ENCODE measurements at regions not wholly inside any gene's neighbourhood (a gene's known extent, or its start where the extent isn't known, plus 50 kb on each side); places are given as distances from the start of the nearest gene placed in this dataset.
"Not testable (repeated sequence)": the region's sequence is repeated elsewhere in the genome, so short reads cannot be mapped to it uniquely, and the experiment has no call there.

- Histone ChIP-seq H3K27me3 (ENCODE audit: low read depth, low read length) (no peaks in the 10 kb centered on the region), H3K36me3 (ENCODE audit: control insufficient read depth in 1 of 2, insufficient read depth in 2 of 2, low read length in 2 of 2) (no peaks in the 10 kb centered on the region), H3K4me1 (ENCODE audit: control insufficient read depth in 1 of 2, insufficient read depth in 2 of 2, low read length in 2 of 2) (no peaks in the 10 kb centered on the region), H3K27ac (ENCODE audit: low read length) (no peak overlapping the region), H3K4me3 (ENCODE audit: low read depth in 1 of 2, low read length in 2 of 2) (no peak overlapping the region), H3K9me3 (ENCODE audit: control insufficient read depth in 1 of 2, low read length in 2 of 2) (no peaks in the 10 kb centered on the region)
Observed at GRCh38 chr16:47904691-47905090, 251.1 kb downstream of the ABCC12 start.

GRCh38 chr16:47903470-47903869, 252.3 kb downstream of the ABCC12 start:
- Histone ChIP-seq H3K4me1 (ENCODE audit: control insufficient read depth in 1 of 2, insufficient read depth in 2 of 2, low read length in 2 of 2) (no peaks in the 10 kb centered on the region), H3K4me3 (ENCODE audit: low read depth in 1 of 2, low read length in 2 of 2) (no peak overlapping the region), H3K9me3 (ENCODE audit: control insufficient read depth in 1 of 2, low read length in 2 of 2) (no peaks in the 10 kb centered on the region), H3K27ac (ENCODE audit: low read length) (no peak overlapping the region), H3K36me3 (ENCODE audit: control insufficient read depth in 1 of 2, insufficient read depth in 2 of 2, low read length in 2 of 2) (no peaks in the 10 kb centered on the region), H3K27me3 (ENCODE audit: low read depth, low read length) (no peaks in the 10 kb centered on the region)

- H3K27me3 ChIP-seq (ENCODE audit: low read depth, low read length); H3K4me1 ChIP-seq (ENCODE audit: control insufficient read depth in 1 of 2, insufficient read depth in 2 of 2, low read length in 2 of 2); H3K27ac ChIP-seq (ENCODE audit: low read length); H3K9me3 ChIP-seq (ENCODE audit: control insufficient read depth in 1 of 2, low read length in 2 of 2); H3K36me3 ChIP-seq (ENCODE audit: control insufficient read depth in 1 of 2, insufficient read depth in 2 of 2, low read length in 2 of 2); H3K4me3 ChIP-seq (ENCODE audit: low read depth in 1 of 2, low read length in 2 of 2): not testable (repeated sequence)
Observed at GRCh38 chr16:47897105-47897504, 258.7 kb downstream of the ABCC12 start.

- Histone ChIP-seq H3K27me3 (ENCODE audit: low read depth, low read length) (no peaks in the 10 kb centered on the region), H3K4me1 (ENCODE audit: control insufficient read depth in 1 of 2, insufficient read depth in 2 of 2, low read length in 2 of 2) (no peaks in the 10 kb centered on the region), H3K9me3 (ENCODE audit: control insufficient read depth in 1 of 2, low read length in 2 of 2) (peaks cover 0 to 2% of the 10 kb centered on the region in 2 donors), H3K27ac (ENCODE audit: low read length) (no peak overlapping the region), H3K36me3 (ENCODE audit: control insufficient read depth in 1 of 2, insufficient read depth in 2 of 2, low read length in 2 of 2) (no peaks in the 10 kb centered on the region), H3K4me3 (ENCODE audit: low read depth in 1 of 2, low read length in 2 of 2) (no peak overlapping the region)
Observed at GRCh38 chr16:47895146-47895545, 260.6 kb downstream of the ABCC12 start.

GRCh38 chr16:47892999-47893398, 262.8 kb downstream of the ABCC12 start:
- Histone ChIP-seq H3K27ac (ENCODE audit: low read length) (no peak overlapping the region), H3K4me1 (ENCODE audit: control insufficient read depth in 1 of 2, insufficient read depth in 2 of 2, low read length in 2 of 2) (no peaks in the 10 kb centered on the region), H3K4me3 (ENCODE audit: low read depth in 1 of 2, low read length in 2 of 2) (no peak overlapping the region), H3K27me3 (ENCODE audit: low read depth, low read length) (no peaks in the 10 kb centered on the region), H3K36me3 (ENCODE audit: control insufficient read depth in 1 of 2, insufficient read depth in 2 of 2, low read length in 2 of 2) (no peaks in the 10 kb centered on the region), H3K9me3 (ENCODE audit: control insufficient read depth in 1 of 2, low read length in 2 of 2) (peaks cover 0 to 2% of the 10 kb centered on the region in 2 donors)

- H3K36me3 ChIP-seq (ENCODE audit: control insufficient read depth in 1 of 2, insufficient read depth in 2 of 2, low read length in 2 of 2): no peaks in the 10 kb centered on the region
- H3K27ac ChIP-seq (ENCODE audit: low read length): no peak overlapping the region
- no peak overlapping the region for H3K4me3 ChIP-seq (ENCODE audit: low read depth in 1 of 2, low read length in 2 of 2)
- H3K9me3 ChIP-seq (ENCODE audit: control insufficient read depth in 1 of 2, low read length in 2 of 2): no peaks in the 10 kb centered on the region
- H3K4me1 ChIP-seq (ENCODE audit: control insufficient read depth in 1 of 2, insufficient read depth in 2 of 2, low read length in 2 of 2): no peaks in the 10 kb centered on the region
- H3K27me3 ChIP-seq (ENCODE audit: low read depth, low read length): no peaks in the 10 kb centered on the region
Observed at GRCh38 chr16:47888734-47889133, 267.1 kb downstream of the ABCC12 start.

- no peak overlapping the region for H3K4me3 ChIP-seq (ENCODE audit: low read depth in 1 of 2, low read length in 2 of 2)
- no peaks in the 10 kb centered on the region for H3K27me3 ChIP-seq (ENCODE audit: low read depth, low read length)
- H3K9me3 ChIP-seq (ENCODE audit: control insufficient read depth in 1 of 2, low read length in 2 of 2): no peaks in the 10 kb centered on the region
- no peaks in the 10 kb centered on the region for H3K36me3 ChIP-seq (ENCODE audit: control insufficient read depth in 1 of 2, insufficient read depth in 2 of 2, low read length in 2 of 2)
- no peak overlapping the region for H3K27ac ChIP-seq (ENCODE audit: low read length)
- no peaks in the 10 kb centered on the region for H3K4me1 ChIP-seq (ENCODE audit: control insufficient read depth in 1 of 2, insufficient read depth in 2 of 2, low read length in 2 of 2)
Observed at GRCh38 chr16:47888142-47888541, 267.7 kb downstream of the ABCC12 start.

GRCh38 chr16:47887496-47887895, 268.3 kb downstream of the ABCC12 start:
- Histone ChIP-seq H3K9me3 (ENCODE audit: control insufficient read depth in 1 of 2, low read length in 2 of 2) (no peaks in the 10 kb centered on the region), H3K27me3 (ENCODE audit: low read depth, low read length) (no peaks in the 10 kb centered on the region), H3K4me3 (ENCODE audit: low read depth in 1 of 2, low read length in 2 of 2) (no peak overlapping the region), H3K36me3 (ENCODE audit: control insufficient read depth in 1 of 2, insufficient read depth in 2 of 2, low read length in 2 of 2) (no peaks in the 10 kb centered on the region), H3K4me1 (ENCODE audit: control insufficient read depth in 1 of 2, insufficient read depth in 2 of 2, low read length in 2 of 2) (no peaks in the 10 kb centered on the region), H3K27ac (ENCODE audit: low read length) (no peak overlapping the region)

GRCh38 chr16:47886631-47887415, 269.0 kb downstream of the ABCC12 start:
- no peaks in the 10 kb centered on the region for H3K4me1 ChIP-seq (ENCODE audit: control insufficient read depth in 1 of 2, insufficient read depth in 2 of 2, low read length in 2 of 2)
- H3K27ac ChIP-seq (ENCODE audit: low read length): no peak overlapping the region
- H3K4me3 ChIP-seq (ENCODE audit: low read depth in 1 of 2, low read length in 2 of 2): no peak overlapping the region
- no peaks in the 10 kb centered on the region for H3K36me3 ChIP-seq (ENCODE audit: control insufficient read depth in 1 of 2, insufficient read depth in 2 of 2, low read length in 2 of 2)
- H3K9me3 ChIP-seq (ENCODE audit: control insufficient read depth in 1 of 2, low read length in 2 of 2): no peaks in the 10 kb centered on the region
- no peaks in the 10 kb centered on the region for H3K27me3 ChIP-seq (ENCODE audit: low read depth, low read length)

- H3K36me3 ChIP-seq (ENCODE audit: control insufficient read depth in 1 of 2, insufficient read depth in 2 of 2, low read length in 2 of 2): no peaks in the 10 kb centered on the region
Observed at GRCh38 chr16:47886139-47886538, 269.7 kb downstream of the ABCC12 start.

GRCh38 chr16:47885489-47885888, 270.3 kb downstream of the ABCC12 start:
- Histone ChIP-seq H3K27ac (ENCODE audit: low read length) (no peak overlapping the region), H3K4me3 (ENCODE audit: low read depth in 1 of 2, low read length in 2 of 2) (no peak overlapping the region), H3K9me3 (ENCODE audit: control insufficient read depth in 1 of 2, low read length in 2 of 2) (no peaks in the 10 kb centered on the region), H3K4me1 (ENCODE audit: control insufficient read depth in 1 of 2, insufficient read depth in 2 of 2, low read length in 2 of 2) (no peaks in the 10 kb centered on the region), H3K27me3 (ENCODE audit: low read depth, low read length) (no peaks in the 10 kb centered on the region), H3K36me3 (ENCODE audit: control insufficient read depth in 1 of 2, insufficient read depth in 2 of 2, low read length in 2 of 2) (no peaks in the 10 kb centered on the region)

More at GRCh38 chr16:47886139-47886538, 269.7 kb downstream of the ABCC12 start:
- Histone ChIP-seq H3K9me3 (ENCODE audit: control insufficient read depth in 1 of 2, low read length in 2 of 2) (no peaks in the 10 kb centered on the region), H3K4me3 (ENCODE audit: low read depth in 1 of 2, low read length in 2 of 2) (no peak overlapping the region), H3K27me3 (ENCODE audit: low read depth, low read length) (no peaks in the 10 kb centered on the region), H3K4me1 (ENCODE audit: control insufficient read depth in 1 of 2, insufficient read depth in 2 of 2, low read length in 2 of 2) (no peaks in the 10 kb centered on the region), H3K27ac (ENCODE audit: low read length) (no peak overlapping the region)

GRCh38 chr16:47884116-47884725, 271.6 kb downstream of the ABCC12 start:
- H3K36me3 ChIP-seq (ENCODE audit: control insufficient read depth in 1 of 2, insufficient read depth in 2 of 2, low read length in 2 of 2): no peaks in the 10 kb centered on the region
- H3K4me3 ChIP-seq (ENCODE audit: low read depth in 1 of 2, low read length in 2 of 2): no peak overlapping the region
- H3K27ac ChIP-seq (ENCODE audit: low read length): no peak overlapping the region
- H3K27me3 ChIP-seq (ENCODE audit: low read depth, low read length): no peaks in the 10 kb centered on the region
- no peaks in the 10 kb centered on the region for H3K4me1 ChIP-seq (ENCODE audit: control insufficient read depth in 1 of 2, insufficient read depth in 2 of 2, low read length in 2 of 2)
- H3K9me3 ChIP-seq (ENCODE audit: control insufficient read depth in 1 of 2, low read length in 2 of 2): no peaks in the 10 kb centered on the region

All from muscle layer of duodenum (tissue), 2 donors.